Neutrophil (primary cell): ENCODE measurements at regions not wholly inside any gene's neighbourhood (a gene's known extent, or its start where the extent isn't known, plus 50 kb on each side); places are given as distances from the start of the nearest gene placed in this dataset.

Experiments
- H3K27ac ChIP-seq: fragments of 200-600 bp; sonication (generic); 2 replicates; pipeline ENCODE4 v1.5.1; 2016; ENCODE audit warnings: mild to moderate bottlenecking, moderate library complexity
- H3K27me3 ChIP-seq: fragments of 200-600 bp; sonication (generic); 2 replicates; pipeline ENCODE4 v1.6.0; 2016; ENCODE audit warnings: mild to moderate bottlenecking
- H3K36me3 ChIP-seq: fragments of 200-600 bp; sonication (generic); 2 replicates; pipeline ENCODE4 v1.5.1; 2017
- H3K4me1 ChIP-seq, 2 experiments: fragments of 200-600 bp in 1 of 2; sonication (generic) in 1 of 2; 1 replicate in 1 of 2; 2 replicates in 1 of 2; pipeline versions ENCODE4 v1.5.1 to v1.6.1; 2013 to 2016; ENCODE audit warnings: low read depth in 1 of 2, low read length in 1 of 2, mild to moderate bottlenecking in 1 of 2, moderate library complexity in 1 of 2; ENCODE audit not compliant: control insufficient read depth in 1 of 2, insufficient read depth in 1 of 2
- H3K4me3 ChIP-seq, 2 experiments: fragments of 200-600 bp in 1 of 2; sonication (generic) in 1 of 2; 1 replicate in 1 of 2; 2 replicates in 1 of 2; pipeline ENCODE4 v1.5.1; 2013 to 2016; ENCODE audit warnings: low read depth in 1 of 2, low read length in 1 of 2, mild to moderate bottlenecking in 1 of 2, moderate library complexity in 1 of 2
- H3K9me3 ChIP-seq: fragments of 200-600 bp; sonication (generic); 2 replicates; pipeline ENCODE4 v1.5.1; 2016
- TF ChIP-seq, protein P1 (sequence below): fragments of 200-600 bp; sonication (generic); IDR thresholded peaks from 2 replicates; pipeline ENCODE4 v1.5.1; 2016; ENCODE audit warnings: antibody characterized with exemption

- no peaks in the 10 kb centered on the region for H3K9me3 ChIP-seq
- H3K27ac ChIP-seq: no peak overlapping the region
- no peaks in the 10 kb centered on the region for H3K27me3 ChIP-seq
- no peak overlapping the region for H3K4me3 ChIP-seq
- TF ChIP-seq, protein P1, sequence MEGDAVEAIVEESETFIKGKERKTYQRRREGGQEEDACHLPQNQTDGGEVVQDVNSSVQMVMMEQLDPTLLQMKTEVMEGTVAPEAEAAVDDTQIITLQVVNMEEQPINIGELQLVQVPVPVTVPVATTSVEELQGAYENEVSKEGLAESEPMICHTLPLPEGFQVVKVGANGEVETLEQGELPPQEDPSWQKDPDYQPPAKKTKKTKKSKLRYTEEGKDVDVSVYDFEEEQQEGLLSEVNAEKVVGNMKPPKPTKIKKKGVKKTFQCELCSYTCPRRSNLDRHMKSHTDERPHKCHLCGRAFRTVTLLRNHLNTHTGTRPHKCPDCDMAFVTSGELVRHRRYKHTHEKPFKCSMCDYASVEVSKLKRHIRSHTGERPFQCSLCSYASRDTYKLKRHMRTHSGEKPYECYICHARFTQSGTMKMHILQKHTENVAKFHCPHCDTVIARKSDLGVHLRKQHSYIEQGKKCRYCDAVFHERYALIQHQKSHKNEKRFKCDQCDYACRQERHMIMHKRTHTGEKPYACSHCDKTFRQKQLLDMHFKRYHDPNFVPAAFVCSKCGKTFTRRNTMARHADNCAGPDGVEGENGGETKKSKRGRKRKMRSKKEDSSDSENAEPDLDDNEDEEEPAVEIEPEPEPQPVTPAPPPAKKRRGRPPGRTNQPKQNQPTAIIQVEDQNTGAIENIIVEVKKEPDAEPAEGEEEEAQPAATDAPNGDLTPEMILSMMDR: no peak
- H3K4me1 ChIP-seq: no peaks in the 10 kb centered on the region
- H3K36me3 ChIP-seq: no peaks in the 10 kb centered on the region
Observed at GRCh38 chr20:12640251-12640650, 368.5 kb upstream of the SPTLC3 start.

- Histone ChIP-seq H3K27ac (no peak overlapping the region), H3K36me3 (no peaks in the 10 kb centered on the region), H3K4me3 (no peak overlapping the region), H3K27me3 (no peaks in the 10 kb centered on the region), H3K9me3 (no peaks in the 10 kb centered on the region), H3K4me1 (no peaks in the 10 kb centered on the region)
- TF ChIP-seq, protein P1: no peak
Observed at GRCh38 chr20:12641619-12642018, 367.2 kb upstream of the SPTLC3 start.

- Histone ChIP-seq H3K4me3 (no peak overlapping the region), H3K27ac (no peak overlapping the region), H3K27me3 (no peaks in the 10 kb centered on the region), H3K9me3 (no peaks in the 10 kb centered on the region), H3K36me3 (no peaks in the 10 kb centered on the region), H3K4me1 (no peaks in the 10 kb centered on the region)
- TF ChIP-seq, protein P1: no peak
Observed at GRCh38 chr20:12644461-12644860, 364.3 kb upstream of the SPTLC3 start.

- no peaks in the 10 kb centered on the region for H3K27me3 ChIP-seq
- no peak overlapping the region for H3K4me3 ChIP-seq
- no peaks in the 10 kb centered on the region for H3K4me1 ChIP-seq
- no peaks in the 10 kb centered on the region for H3K36me3 ChIP-seq
- no peak overlapping the region for H3K27ac ChIP-seq
- TF ChIP-seq, protein P1: no peak
- H3K9me3 ChIP-seq: no peaks in the 10 kb centered on the region
Observed at GRCh38 chr20:12649234-12649633, 359.5 kb upstream of the SPTLC3 start.

- no peaks in the 10 kb centered on the region for H3K4me1 ChIP-seq
- TF ChIP-seq, protein P1: no peak
- no peaks in the 10 kb centered on the region for H3K9me3 ChIP-seq
- no peaks in the 10 kb centered on the region for H3K27me3 ChIP-seq
- no peak overlapping the region for H3K27ac ChIP-seq
- H3K4me3 ChIP-seq: no peak overlapping the region
- H3K36me3 ChIP-seq: no peaks in the 10 kb centered on the region
Observed at GRCh38 chr20:12653642-12654041, 355.1 kb upstream of the SPTLC3 start.

- Histone ChIP-seq H3K4me3 (no peak overlapping the region), H3K9me3 (no peaks in the 10 kb centered on the region), H3K36me3 (no peaks in the 10 kb centered on the region), H3K4me1 (no peaks in the 10 kb centered on the region), H3K27me3 (no peaks in the 10 kb centered on the region), H3K27ac (no peak overlapping the region)
- TF ChIP-seq, protein P1: no peak
Observed at GRCh38 chr20:12659942-12660341, 348.8 kb upstream of the SPTLC3 start.
